ENCODE measurements at regions not wholly inside any gene's neighbourhood (a gene's known extent, or its start where the extent isn't known, plus 50 kb on each side); places are given as distances from the start of the nearest gene placed in this dataset.

- Histone ChIP-seq H3K4me3 (no peak overlapping the region), H3K9me3 (replicated peaks; ENCODE audit: control insufficient read depth, insufficient read depth, low read length) (no peaks in the 10 kb centered on the region), H3K4me1 (ENCODE audit: control insufficient read depth, insufficient read depth, low read length) (no peaks in the 10 kb centered on the region), H2AFZ (ENCODE audit: control insufficient read depth, low read depth, low read length) (no peak overlapping the region), H3K27ac (ENCODE audit: control insufficient read depth, insufficient read depth) (no peak overlapping the region), H4K20me1 (ENCODE audit: control insufficient read depth, insufficient read depth) (no peaks in the 10 kb centered on the region), H3K36me3 (ENCODE audit: control insufficient read depth in 2 of 2, insufficient read depth in 2 of 2, low read length in 1 of 2) (no peaks in the 10 kb centered on the region), H3K79me2 (ENCODE audit: control insufficient read depth, insufficient read depth, low read length) (no peaks in the 10 kb centered on the region), H3K9ac (ENCODE audit: control insufficient read depth, insufficient read depth, low read length) (no peak overlapping the region), H3K27me3 (replicated peaks in 1 of 2; ENCODE audit: control insufficient read depth in 2 of 2, insufficient read depth in 2 of 2, low read length in 1 of 2) (peaks cover 0 to 2% of the 10 kb centered on the region in 2 experiments; a peak in 1 of 4 replicates), H3K4me2 (ENCODE audit: control insufficient read depth, insufficient read depth) (no peak overlapping the region)
- BruUV-seq (replicated peaks), result no TSS peak
- ChIA-PET SMC1A (ENCODE audit: uncharacterized antibody, unreplicated experiment) (no interaction called here), RAD21 (ENCODE audit: unreplicated experiment) (no interaction called here), CTCF (no interaction called here), POLR2A (no interaction called here)
- ATAC-seq (no peak), DNase-seq (ENCODE audit: low read depth, low spot score) (no peak), FAIRE-seq (no peak)
- 53% methylated on average over 4 of the region's 4 CpGs for WGBS (ENCODE audit: insufficient coverage, insufficient replicate concordance, low lambda C conversion rate, missing lambda C conversion rate)
- TF ChIP-seq, protein P1, sequence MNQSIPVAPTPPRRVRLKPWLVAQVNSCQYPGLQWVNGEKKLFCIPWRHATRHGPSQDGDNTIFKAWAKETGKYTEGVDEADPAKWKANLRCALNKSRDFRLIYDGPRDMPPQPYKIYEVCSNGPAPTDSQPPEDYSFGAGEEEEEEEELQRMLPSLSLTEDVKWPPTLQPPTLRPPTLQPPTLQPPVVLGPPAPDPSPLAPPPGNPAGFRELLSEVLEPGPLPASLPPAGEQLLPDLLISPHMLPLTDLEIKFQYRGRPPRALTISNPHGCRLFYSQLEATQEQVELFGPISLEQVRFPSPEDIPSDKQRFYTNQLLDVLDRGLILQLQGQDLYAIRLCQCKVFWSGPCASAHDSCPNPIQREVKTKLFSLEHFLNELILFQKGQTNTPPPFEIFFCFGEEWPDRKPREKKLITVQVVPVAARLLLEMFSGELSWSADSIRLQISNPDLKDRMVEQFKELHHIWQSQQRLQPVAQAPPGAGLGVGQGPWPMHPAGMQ (IDR thresholded peaks at IDR 0.05; ENCODE audit: borderline replicate concordance), result no peak
- TF ChIP-seq MYC (IDR thresholded peaks at IDR 0.05; ENCODE audit: insufficient read depth, insufficient read length, insufficient replicate concordance, low read length, severe bottlenecking), result no peak
- no peak for TF ChIP-seq RCOR1 (conservative IDR thresholded peaks at IDR 0.05; ENCODE audit: low read depth, low read length)
- no peak for TF ChIP-seq POLR2AphosphoS5 (IDR thresholded peaks at IDR 0.05; ENCODE audit: low read length)
- TF ChIP-seq BHLHE40 (IDR thresholded peaks at IDR 0.05; ENCODE audit: borderline replicate concordance in 1 of 2, low read depth in 2 of 2, low read length in 1 of 2), result no peak
- no peak for TF ChIP-seq JUNB (IDR thresholded peaks at IDR 0.05)
- intact Hi-C loops (cut with micrococcal nuclease; ENCODE audit: unreplicated experiment), result no loop called here
- in situ Hi-C loops (cut with MboI), result no loop called here
Measured at GRCh38 chr1:30169269-30169668, 554.1 kb downstream of the MATN1 start.

DNA sequence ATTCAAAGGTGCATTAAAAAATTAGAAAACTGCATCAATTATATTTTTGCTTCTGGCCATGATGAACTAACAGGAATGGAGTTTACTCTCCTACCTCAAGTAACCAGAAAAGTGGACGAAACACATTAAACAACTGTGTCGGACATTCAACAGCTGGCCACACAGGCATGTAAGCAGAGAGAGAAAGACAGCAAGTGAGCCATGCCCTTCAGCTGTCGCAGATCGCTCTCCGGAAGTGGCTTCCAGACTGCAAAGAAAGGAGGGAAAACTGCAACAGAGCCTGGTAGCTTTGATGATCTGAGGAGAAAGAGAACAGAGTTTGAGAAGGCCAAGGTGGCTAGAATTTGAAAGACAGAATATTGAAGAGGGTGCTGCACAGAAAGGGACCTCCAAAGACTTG lies 557.2 kb downstream of the MATN1 start:
- no peak for DNase-seq (ENCODE audit: low read depth, low spot score)
- WGBS (ENCODE audit: insufficient coverage, insufficient replicate concordance, low lambda C conversion rate, missing lambda C conversion rate), result 51% methylated on average over 5 of the region's 5 CpGs
- Histone ChIP-seq H3K27me3 (replicated peaks in 1 of 2; ENCODE audit: control insufficient read depth in 2 of 2, insufficient read depth in 2 of 2, low read length in 1 of 2) (peaks cover 3 to 6% of the 10 kb centered on the region in 2 experiments; a peak in 2 of 4 replicates), H2AFZ (ENCODE audit: control insufficient read depth, low read depth, low read length) (no peak overlapping the region), H3K9me3 (replicated peaks; ENCODE audit: control insufficient read depth, insufficient read depth, low read length) (no peaks in the 10 kb centered on the region), H3K9ac (ENCODE audit: control insufficient read depth, insufficient read depth, low read length) (no peak overlapping the region), H3K36me3 (ENCODE audit: control insufficient read depth in 2 of 2, insufficient read depth in 2 of 2, low read length in 1 of 2) (no peaks in the 10 kb centered on the region), H3K4me1 (ENCODE audit: control insufficient read depth, insufficient read depth, low read length) (no peaks in the 10 kb centered on the region), H3K4me2 (ENCODE audit: control insufficient read depth, insufficient read depth) (no peak overlapping the region), H3K79me2 (ENCODE audit: control insufficient read depth, insufficient read depth, low read length) (no peaks in the 10 kb centered on the region), H3K4me3 (no peak overlapping the region), H3K27ac (ENCODE audit: control insufficient read depth, insufficient read depth) (no peak overlapping the region), H4K20me1 (ENCODE audit: control insufficient read depth, insufficient read depth) (no peaks in the 10 kb centered on the region)
- ChIA-PET CTCF (interaction anchor here (0.7 kb wide), 1 partner anchor 12 kb away, joined by 3 read pairs; no protein-coding TSS in a partner anchor), RAD21 (ENCODE audit: unreplicated experiment) (no interaction called here), SMC1A (ENCODE audit: uncharacterized antibody, unreplicated experiment) (no interaction called here), POLR2A (no interaction called here)
- no TSS peak for BruUV-seq (replicated peaks)
- in situ Hi-C loops (cut with MboI), result no loop called here
- no peak for ATAC-seq
- no peak for FAIRE-seq
- intact Hi-C loops (cut with micrococcal nuclease; ENCODE audit: unreplicated experiment), result no loop called here
- TF ChIP-seq ZSCAN29 (IDR thresholded peaks at IDR 0.05), result no peak
- no peak for TF ChIP-seq ZNF217 (IDR thresholded peaks at IDR 0.05)
- TF ChIP-seq ETV6 (conservative IDR thresholded peaks at IDR 0.05 in 1 of 2, IDR thresholded peaks at IDR 0.05 in 1 of 2; ENCODE audit: borderline replicate concordance in 1 of 2, low read depth in 1 of 2), result no peak
- TF ChIP-seq, protein P2, sequence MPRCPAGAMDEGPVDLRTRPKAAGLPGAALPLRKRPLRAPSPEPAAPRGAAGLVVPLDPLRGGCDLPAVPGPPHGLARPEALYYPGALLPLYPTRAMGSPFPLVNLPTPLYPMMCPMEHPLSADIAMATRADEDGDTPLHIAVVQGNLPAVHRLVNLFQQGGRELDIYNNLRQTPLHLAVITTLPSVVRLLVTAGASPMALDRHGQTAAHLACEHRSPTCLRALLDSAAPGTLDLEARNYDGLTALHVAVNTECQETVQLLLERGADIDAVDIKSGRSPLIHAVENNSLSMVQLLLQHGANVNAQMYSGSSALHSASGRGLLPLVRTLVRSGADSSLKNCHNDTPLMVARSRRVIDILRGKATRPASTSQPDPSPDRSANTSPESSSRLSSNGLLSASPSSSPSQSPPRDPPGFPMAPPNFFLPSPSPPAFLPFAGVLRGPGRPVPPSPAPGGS (IDR thresholded peaks at IDR 0.05; ENCODE audit: borderline replicate concordance, insufficient read depth, low read depth, low read length, poor library complexity, severe bottlenecking), result no peak
- TF ChIP-seq KAT2A (conservative IDR thresholded peaks at IDR 0.05; ENCODE audit: control insufficient read depth, low read depth, low read length), result no peak
- no peak for TF ChIP-seq ZBED1 (IDR thresholded peaks at IDR 0.05; ENCODE audit: borderline replicate concordance)
- no peak for TF ChIP-seq MYB (IDR thresholded peaks at IDR 0.05; ENCODE audit: borderline replicate concordance, low read depth, low read length)
- no peak for TF ChIP-seq RUNX3 (IDR thresholded peaks at IDR 0.05; ENCODE audit: low read length)
- TF ChIP-seq HDAC6 (IDR thresholded peaks at IDR 0.05; ENCODE audit: unreplicated experiment), result no peak
- no peak for TF ChIP-seq CHD4 (IDR thresholded peaks at IDR 0.05)
- no peak for TF ChIP-seq LARP7 (IDR thresholded peaks at IDR 0.05)
